Posterior vena cava (tissue), 2 donors: ENCODE measurements at regions not wholly inside any gene's neighbourhood (a gene's known extent, or its start where the extent isn't known, plus 50 kb on each side); places are given as distances from the start of the nearest gene placed in this dataset.

Experiments used
- DNase-seq: peaks from one replicate; pipeline ENCODE4 v3.0.0-alpha.2; 2020; ENCODE audit warnings: low spot score
- intact Hi-C, 2 donors: fragments of 100-400 bp; cut with DNase I; formaldehyde crosslinking; loops; one replicate each; pipeline versions ENCODE4 v1.14.1 to v1.14.2; 2022 to 2023
- donor health status: DM: yes; HTN: yes; CAD: no.
- donor health status: DM: yes; HTN: yes; CAD: no.

DNA sequence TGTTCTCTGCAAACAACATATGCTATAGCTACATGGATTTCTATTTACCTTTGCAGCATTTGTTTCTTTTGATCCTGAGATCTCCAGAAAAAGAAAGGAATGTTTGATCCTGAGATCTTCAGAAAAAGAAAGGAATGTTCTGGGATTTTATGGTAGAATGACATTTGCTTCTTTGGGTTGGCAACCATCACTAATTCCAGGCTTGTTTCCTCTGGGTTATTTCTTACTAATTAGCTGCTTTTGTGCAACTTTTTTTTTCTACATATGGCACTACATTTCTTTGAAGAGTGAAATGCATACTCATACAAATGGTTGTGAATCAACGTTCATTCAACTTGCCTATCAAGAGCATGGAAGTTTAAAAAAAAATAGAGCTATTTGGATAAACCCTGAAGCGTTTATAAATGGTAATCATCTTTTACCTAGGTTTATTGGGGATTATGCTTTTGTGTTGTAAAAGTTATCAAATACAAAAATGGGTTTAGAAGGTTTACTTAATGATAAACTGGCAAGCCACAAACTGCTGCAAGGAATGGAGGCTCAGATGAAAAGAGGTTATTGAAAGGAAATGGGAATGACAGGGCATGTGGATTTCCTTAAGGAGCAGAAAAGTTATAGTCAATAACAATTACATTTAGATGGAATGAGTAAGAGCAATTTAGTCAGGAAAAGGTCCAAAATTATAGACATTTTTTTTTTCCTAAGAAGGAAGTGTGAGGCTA, 95.6 kb upstream of the PCDH18 start:
- DNase-seq: no peak
- intact Hi-C loops: no loop called here

DNA sequence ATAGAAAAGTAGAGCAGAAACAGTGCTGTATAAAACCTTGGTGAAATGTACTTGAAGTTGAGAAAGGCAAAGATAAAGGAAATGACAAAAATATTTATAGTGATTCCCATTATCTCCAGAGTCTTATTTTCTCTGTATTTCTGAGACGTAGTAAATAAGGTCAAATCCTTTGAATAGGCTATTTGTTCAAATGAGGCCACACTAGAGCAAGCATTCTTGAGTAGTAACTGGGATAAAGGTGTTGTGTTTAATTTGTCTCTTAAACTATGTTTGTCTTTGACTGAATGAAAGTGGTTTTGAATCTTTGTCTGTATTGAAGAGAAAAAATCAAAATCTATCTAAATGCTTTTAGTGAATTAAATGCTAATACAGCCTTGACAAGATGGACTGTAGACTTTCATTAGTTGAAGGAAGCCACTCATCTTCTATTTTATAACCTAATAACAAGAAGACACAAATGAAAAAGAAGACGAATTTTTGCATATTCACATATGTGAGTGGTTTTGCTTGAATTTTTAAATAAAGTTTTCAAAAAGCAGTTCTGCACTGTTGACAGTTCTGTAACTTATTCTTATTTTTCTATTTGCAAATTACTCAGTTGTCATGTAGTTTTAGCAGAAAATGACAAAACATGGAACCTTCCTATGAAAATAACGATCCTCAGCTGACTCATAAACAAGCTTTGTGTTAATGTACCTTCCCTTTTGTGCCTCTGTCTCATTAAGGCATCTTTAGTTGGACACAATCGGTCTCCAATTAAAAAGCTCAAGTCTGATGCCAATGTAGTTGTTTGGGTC, 94.8 kb upstream of the PCDH18 start:
- intact Hi-C loops: no loop called here
- DNase-seq: no peak

- intact Hi-C loops: no loop called here
- DNase-seq: no peak
These were observed 90.7 kb upstream of the PCDH18 start for GRCh38 chr4:137623013-137623412.

- intact Hi-C loops: no loop called here
- no peak for DNase-seq
These were observed 88.8 kb upstream of the PCDH18 start for GRCh38 chr4:137621056-137621455.

- intact Hi-C loops: no loop called here
- DNase-seq: no peak
These were observed 82.2 kb upstream of the PCDH18 start for GRCh38 chr4:137614491-137614890.

GRCh38 chr4:137611998-137612700, 79.9 kb upstream of the PCDH18 start:
- no peak for DNase-seq
- intact Hi-C loops: no loop called here

DNA sequence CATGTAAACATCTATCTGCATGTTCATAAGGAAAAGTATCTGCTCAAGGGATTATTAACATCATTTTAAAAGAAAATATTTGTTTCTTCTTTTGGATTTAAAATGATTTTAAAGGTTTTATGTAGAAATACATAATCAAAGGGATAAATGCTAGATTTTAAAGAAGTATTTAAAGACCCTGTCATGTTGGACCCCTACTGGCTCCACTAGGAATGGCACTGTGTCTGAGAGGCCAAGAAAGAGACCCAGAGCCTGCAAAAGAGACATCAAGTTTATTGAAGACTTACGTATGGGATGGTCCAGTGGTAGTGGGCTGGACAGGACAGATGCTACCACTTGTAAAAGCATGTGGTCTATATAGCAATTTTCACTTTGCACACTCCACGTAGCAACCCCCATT, 78.7 kb upstream of the PCDH18 start:
- DNase-seq: no peak
- intact Hi-C loops: no loop called here

- intact Hi-C loops: no loop called here
- no peak for DNase-seq
These were observed 77.6 kb upstream of the PCDH18 start for GRCh38 chr4:137609718-137610430.

DNA sequence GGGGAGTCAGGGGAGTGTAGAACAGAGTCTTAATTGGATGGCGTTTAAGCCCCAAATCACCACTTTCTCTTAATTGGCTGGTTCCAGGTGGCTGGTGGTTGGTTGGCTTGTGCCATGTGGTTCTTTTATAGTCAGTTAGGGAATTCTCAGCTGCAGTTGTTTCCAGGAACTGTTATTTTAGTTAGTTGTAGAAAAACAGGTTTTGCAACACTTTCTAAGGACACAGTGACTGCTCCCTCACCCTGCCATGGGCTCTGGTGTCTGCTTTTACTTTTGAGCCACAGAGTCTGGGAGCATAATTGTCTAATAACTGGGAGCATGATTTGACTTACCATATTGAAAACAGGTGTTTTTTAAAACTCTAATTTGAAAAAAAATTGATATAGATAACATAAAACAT, 75.8 kb upstream of the PCDH18 start:
- no peak for DNase-seq
- intact Hi-C loops: no loop called here

GRCh38 chr4:137602436-137602835, 70.1 kb upstream of the PCDH18 start:
- DNase-seq: no peak
- intact Hi-C loops: no loop called here

GRCh38 chr4:137601934-137602333, 69.6 kb upstream of the PCDH18 start:
- intact Hi-C loops: no loop called here
- no peak for DNase-seq

- intact Hi-C loops: no loop called here
- DNase-seq: no peak
These were observed 67.4 kb upstream of the PCDH18 start for GRCh38 chr4:137599734-137600133.

GRCh38 chr4:137597752-137598430, 65.6 kb upstream of the PCDH18 start:
- DNase-seq: no peak
- intact Hi-C loops: no loop called here

- DNase-seq: no peak
- intact Hi-C loops: no loop called here
These were observed 55.5 kb upstream of the PCDH18 start for GRCh38 chr4:137587796-137588195.

- intact Hi-C loops: no loop called here
- DNase-seq: no peak
These were observed 51.4 kb upstream of the PCDH18 start for GRCh38 chr4:137583671-137584070.
